Stimulated activated naive B cell treated with anti-CD40 and anti-IgM and Interleukin-4, amounts not matched to agents 10 μg/mL and 1 μg/mL and 100 μg/mL, for 72 hours (primary cell): ENCODE measurements at regions not wholly inside any gene's neighbourhood (a gene's known extent, or its start where the extent isn't known, plus 50 kb on each side); places are given as distances from the start of the nearest gene placed in this dataset.

Source experiments
- ATAC-seq, 2 donors: fragments of 150-1000 bp; cut with Tn5 transposase; replicated peaks; 2 replicates each; pipeline ENCODE4 v1.10.0; 2021; ENCODE audit warnings: moderate library complexity in 1 of 2
- DNase-seq: peaks from one replicate; pipeline ENCODE4 v3.0.0; 2021
- H3K27ac Mint-ChIP-seq: one replicate; pipeline ENCODE4 v1.8.0; 2022; ENCODE audit warnings: mild to moderate bottlenecking, mixed read lengths
- H3K27me3 Mint-ChIP-seq, 2 donors: one replicate each; pipeline ENCODE4 v1.8.0; 2022; ENCODE audit warnings: mixed read lengths in 2 of 2
- H3K36me3 Mint-ChIP-seq, 2 donors: one replicate each; pipeline ENCODE4 v1.8.0; 2022; ENCODE audit warnings: mixed read lengths in 2 of 2, mild to moderate bottlenecking in 1 of 2
- H3K4me1 Mint-ChIP-seq, 2 donors: one replicate each; pipeline ENCODE4 v1.8.0; 2022; ENCODE audit warnings: mixed read lengths in 2 of 2, mild to moderate bottlenecking in 1 of 2
- H3K4me3 Mint-ChIP-seq, 2 donors: one replicate each; pipeline ENCODE4 v1.8.0; 2022; ENCODE audit warnings: mild to moderate bottlenecking in 2 of 2, mixed read lengths in 2 of 2, moderate library complexity in 1 of 2
- H3K9me3 Mint-ChIP-seq, 2 donors: one replicate each; pipeline ENCODE4 v1.8.0; 2022; ENCODE audit warnings: mixed read lengths in 2 of 2, mild to moderate bottlenecking in 1 of 2

- Mint-ChIP-seq H3K4me3 (no peak overlapping the region), H3K4me1 (no peaks in the 10 kb centered on the region), H3K27ac (no peak overlapping the region), H3K36me3 (no peaks in the 10 kb centered on the region), H3K27me3 (peaks cover 0 to 7% of the 10 kb centered on the region in 2 donors), H3K9me3 (peaks cover 5 to 6% of the 10 kb centered on the region in 2 donors)
- DNase-seq (no peak), ATAC-seq (no peak)
These were observed 60.7 kb upstream of the TTC34 start for GRCh38 chr1:2861988-2862813.

DNA sequence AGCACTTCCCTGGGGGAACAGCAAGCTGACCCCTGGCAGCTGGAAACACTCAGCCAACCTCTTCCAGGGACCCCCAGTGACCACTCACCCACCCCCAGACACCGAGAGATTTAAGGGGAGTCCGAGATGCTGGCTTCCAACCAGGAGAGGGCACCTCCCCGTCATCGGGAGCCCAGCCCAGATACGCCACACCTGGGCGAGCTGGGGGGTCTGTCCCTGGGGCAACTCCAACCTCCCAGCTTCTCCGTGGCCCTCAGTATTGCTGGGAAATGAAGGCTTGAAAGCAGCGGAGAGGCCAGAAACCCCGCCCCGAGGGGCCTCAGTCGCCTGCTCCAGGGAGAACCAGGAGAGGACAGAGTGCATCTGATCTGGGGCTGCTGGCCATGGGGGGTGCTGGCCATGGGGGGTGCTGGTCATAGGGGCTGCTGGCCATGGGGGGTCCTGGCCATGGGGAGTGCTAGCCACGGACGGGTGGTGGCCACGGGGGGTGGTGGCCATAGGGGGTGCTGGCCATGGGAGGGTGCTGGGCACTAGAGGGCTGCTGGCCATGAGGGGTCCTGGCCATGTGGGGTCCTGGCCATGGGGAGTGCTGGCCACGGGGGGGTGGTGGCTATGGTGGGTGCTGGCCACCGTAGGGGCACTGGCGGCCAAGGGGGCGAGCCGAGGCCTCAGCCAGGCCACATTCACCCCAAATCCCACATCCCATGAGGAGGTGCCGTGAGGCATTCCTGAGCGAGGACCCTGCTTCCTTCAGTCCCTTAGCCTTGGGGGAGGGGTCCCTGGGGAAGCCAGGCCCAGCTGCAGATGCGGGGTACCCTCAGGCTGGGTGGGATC, 61.5 kb upstream of the TTC34 start:
- ATAC-seq (no peak), DNase-seq (no peak)
- peaks cover 0 to 9% of the 10 kb centered on the region in 2 donors for H3K27me3 Mint-ChIP-seq
- H3K9me3 Mint-ChIP-seq: peaks cover 5 to 6% of the 10 kb centered on the region in 2 donors
- no peak overlapping the region for H3K4me3 Mint-ChIP-seq
- H3K4me1 Mint-ChIP-seq: no peaks in the 10 kb centered on the region
- no peak overlapping the region for H3K27ac Mint-ChIP-seq
- H3K36me3 Mint-ChIP-seq: no peaks in the 10 kb centered on the region

GRCh38 chr1:2863648-2863963, 62.1 kb upstream of the TTC34 start:
- peaks cover 5% of the 10 kb centered on the region in 2 donors for H3K9me3 Mint-ChIP-seq
- ATAC-seq: no peak
- DNase-seq: no peak

DNA sequence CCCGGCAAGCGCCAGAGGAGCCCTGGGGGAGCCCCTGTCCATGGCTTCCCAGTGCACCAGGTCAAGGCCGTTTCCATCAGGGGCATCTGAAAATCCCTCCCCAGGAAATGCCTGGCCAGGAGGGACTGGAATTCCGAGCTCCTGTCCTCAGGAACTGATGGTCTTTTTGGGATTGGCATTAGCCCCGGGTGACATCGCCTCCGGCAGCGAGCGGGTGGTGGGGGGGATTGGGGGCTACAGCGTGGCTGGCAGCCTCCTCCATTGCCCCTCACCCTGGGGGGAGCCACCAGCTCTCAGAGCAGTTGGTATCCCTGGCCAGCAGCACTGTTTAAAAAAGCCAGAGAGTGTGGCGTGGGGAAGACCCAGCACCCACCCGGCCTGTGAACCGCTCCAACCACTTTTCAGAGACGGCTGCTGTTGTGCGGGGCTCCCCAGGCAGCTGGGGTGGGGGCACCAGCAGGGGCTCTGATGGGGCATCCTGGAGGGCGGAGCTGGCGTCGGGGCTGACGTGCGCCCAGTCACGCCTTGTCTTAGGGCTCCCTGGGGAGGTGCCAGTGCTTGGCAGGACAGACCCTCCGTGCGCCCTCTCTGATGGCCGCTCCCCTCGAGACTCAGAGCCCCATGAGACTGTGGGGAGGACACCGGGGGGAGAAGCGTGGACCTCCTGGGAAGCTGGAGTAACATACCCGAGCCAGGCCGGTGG, 62.9 kb upstream of the TTC34 start:
- H3K4me3 Mint-ChIP-seq: no peak overlapping the region
- ATAC-seq (no peak), DNase-seq (no peak)
- no peaks in the 10 kb centered on the region for H3K9me3 Mint-ChIP-seq
- H3K4me1 Mint-ChIP-seq: no peaks in the 10 kb centered on the region
- H3K36me3 Mint-ChIP-seq: no peaks in the 10 kb centered on the region
- H3K27ac Mint-ChIP-seq: no peak overlapping the region
- H3K27me3 Mint-ChIP-seq: peaks cover 0 to 9% of the 10 kb centered on the region in 2 donors

More at GRCh38 chr1:2863648-2863963, 62.1 kb upstream of the TTC34 start:
- Mint-ChIP-seq H3K27ac (no peak overlapping the region), H3K4me1 (no peaks in the 10 kb centered on the region), H3K27me3 (peaks cover 0 to 9% of the 10 kb centered on the region in 2 donors), H3K36me3 (no peaks in the 10 kb centered on the region), H3K4me3 (no peak overlapping the region)

DNA sequence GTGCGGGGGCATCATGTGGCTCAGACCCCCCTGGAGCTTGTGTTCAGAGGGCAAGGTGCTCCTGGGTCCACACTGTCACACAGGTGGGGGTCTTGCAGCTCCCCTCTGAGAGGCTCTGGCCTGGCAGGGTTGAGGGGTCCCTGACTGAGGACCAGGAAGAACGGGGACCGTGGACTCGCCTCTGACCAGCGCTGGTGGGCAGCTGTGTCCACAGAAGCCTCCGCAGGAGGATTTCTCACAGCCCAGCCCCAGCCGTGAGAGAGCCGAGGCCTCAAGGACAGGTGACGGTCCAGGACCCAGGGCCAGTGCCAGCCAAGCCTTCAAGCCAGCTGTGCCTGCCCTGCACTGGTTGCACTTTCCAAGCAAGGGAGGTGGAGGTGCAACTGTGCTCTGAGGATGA, 63.5 kb upstream of the TTC34 start:
- no peak for ATAC-seq
- no peaks in the 10 kb centered on the region for H3K4me1 Mint-ChIP-seq

DNA sequence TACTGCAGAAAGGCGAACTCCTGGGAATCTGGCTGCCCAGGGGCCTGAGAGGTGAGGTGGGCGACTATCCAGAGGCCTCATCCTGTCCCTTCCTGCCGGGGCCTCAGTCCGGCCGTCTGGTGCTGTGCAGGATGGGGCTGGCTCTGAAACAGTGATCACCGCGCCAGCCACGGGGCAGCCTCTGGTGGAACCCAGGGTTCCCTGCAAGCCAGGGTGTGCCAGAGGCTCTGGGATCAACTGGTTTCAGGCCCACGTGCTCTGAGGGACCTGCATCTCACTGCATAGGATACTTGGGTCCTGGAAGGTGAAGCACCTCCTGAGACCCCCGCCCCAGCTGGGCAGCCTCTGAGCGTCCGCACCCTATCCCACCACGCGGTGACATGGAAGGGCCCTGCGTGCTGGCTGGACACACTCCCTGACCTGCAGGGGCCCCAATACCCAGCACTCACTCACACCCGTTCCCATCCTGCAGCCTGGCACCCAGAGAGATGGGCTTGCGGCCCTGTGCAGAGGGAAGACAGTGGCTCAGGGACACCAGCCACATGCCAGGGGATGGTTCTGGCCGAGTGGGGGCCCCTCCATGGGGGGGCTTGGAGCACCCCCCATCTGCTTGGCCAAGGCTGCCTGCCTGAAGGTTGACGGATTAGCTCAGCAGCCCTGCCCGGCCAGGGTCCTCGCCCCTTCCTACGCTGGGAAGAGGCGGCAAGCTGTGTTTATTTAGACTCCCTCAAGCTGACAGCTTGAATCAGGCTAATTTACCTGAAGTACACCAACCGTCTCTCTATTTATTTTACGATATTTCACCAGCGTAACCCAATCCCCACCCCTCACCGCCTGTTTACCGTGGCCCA, 64.3 kb upstream of the TTC34 start:
- ATAC-seq: no peak
- no peak overlapping the region for H3K27ac Mint-ChIP-seq
- H3K9me3 Mint-ChIP-seq: peaks cover 3 to 4% of the 10 kb centered on the region in 2 donors
- DNase-seq: no peak
- no peak overlapping the region for H3K4me3 Mint-ChIP-seq
- H3K36me3 Mint-ChIP-seq: no peaks in the 10 kb centered on the region
- H3K27me3 Mint-ChIP-seq: peaks cover 0 to 9% of the 10 kb centered on the region in 2 donors
- H3K4me1 Mint-ChIP-seq: no peaks in the 10 kb centered on the region

More for the DNA sequence above, 63.5 kb upstream of the TTC34 start:
- no peaks in the 10 kb centered on the region for H3K9me3 Mint-ChIP-seq
- DNase-seq: no peak
- H3K27ac Mint-ChIP-seq: no peak overlapping the region
- H3K27me3 Mint-ChIP-seq: peaks cover 0 to 9% of the 10 kb centered on the region in 2 donors
- H3K4me3 Mint-ChIP-seq: no peak overlapping the region
- H3K36me3 Mint-ChIP-seq: no peaks in the 10 kb centered on the region

DNA sequence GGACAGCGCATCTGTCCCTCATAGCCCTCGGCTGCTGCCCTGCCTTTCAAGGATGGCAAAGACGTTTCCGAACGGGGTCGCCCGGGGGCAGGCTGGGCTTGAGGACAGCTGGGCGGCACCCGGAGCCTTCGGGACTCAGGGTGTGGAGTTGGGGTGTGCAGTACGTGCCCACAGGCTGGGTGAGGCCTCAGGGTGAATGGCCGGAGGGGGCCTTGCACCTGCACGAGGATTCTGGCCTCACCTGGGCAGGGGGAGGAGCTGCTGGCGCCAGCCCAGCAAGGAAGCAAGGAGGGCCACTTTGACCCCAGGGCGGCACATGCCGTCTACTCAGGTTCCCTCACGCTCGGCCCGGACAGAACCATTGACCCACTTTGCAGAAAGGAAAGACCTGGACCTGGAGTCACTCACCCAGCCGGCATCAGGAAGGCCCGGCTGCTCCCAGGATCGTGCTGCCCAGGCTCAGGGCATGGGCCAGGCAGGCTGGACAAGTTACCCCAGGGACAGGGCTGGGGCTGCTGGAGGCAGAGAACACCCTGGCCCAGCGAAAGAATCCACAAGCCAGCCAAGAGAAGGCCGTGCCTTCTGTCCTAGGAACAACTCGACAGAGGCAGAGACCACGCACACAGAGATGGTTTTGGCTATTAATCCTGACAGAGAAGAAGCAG, 65.1 kb upstream of the TTC34 start:
- H3K36me3 Mint-ChIP-seq: no peaks in the 10 kb centered on the region
- H3K27ac Mint-ChIP-seq: no peak overlapping the region
- DNase-seq (no peak), ATAC-seq (no peak)
- H3K4me3 Mint-ChIP-seq: no peak overlapping the region
- H3K4me1 Mint-ChIP-seq: no peaks in the 10 kb centered on the region
- peaks cover 0 to 9% of the 10 kb centered on the region in 2 donors for H3K27me3 Mint-ChIP-seq
- H3K9me3 Mint-ChIP-seq: peaks cover 7 to 8% of the 10 kb centered on the region in 2 donors

DNA sequence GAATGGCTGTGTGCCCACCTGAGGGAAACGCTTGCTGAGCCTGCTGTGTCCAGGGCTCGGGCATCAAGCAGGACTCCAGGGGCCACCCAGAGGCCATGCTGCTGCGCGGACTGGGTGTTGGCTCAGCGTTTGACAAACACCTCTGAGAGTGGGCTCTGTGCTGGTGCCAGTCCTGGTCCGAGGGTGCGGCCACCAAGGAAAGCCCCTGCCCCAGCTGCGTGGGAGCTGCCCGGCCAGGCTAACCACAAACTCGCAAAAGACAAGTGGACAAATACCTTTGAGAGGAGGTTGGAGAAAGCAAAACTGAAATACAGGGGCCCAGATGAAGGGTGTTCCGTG, 65.6 kb upstream of the TTC34 start:
- Mint-ChIP-seq H3K27me3 (peaks cover 0 to 9% of the 10 kb centered on the region in 2 donors), H3K9me3 (peaks cover 8 to 12% of the 10 kb centered on the region in 2 donors), H3K27ac (no peak overlapping the region), H3K4me1 (no peaks in the 10 kb centered on the region), H3K36me3 (no peaks in the 10 kb centered on the region), H3K4me3 (no peak overlapping the region)
- ATAC-seq (no peak), DNase-seq (no peak)

DNA sequence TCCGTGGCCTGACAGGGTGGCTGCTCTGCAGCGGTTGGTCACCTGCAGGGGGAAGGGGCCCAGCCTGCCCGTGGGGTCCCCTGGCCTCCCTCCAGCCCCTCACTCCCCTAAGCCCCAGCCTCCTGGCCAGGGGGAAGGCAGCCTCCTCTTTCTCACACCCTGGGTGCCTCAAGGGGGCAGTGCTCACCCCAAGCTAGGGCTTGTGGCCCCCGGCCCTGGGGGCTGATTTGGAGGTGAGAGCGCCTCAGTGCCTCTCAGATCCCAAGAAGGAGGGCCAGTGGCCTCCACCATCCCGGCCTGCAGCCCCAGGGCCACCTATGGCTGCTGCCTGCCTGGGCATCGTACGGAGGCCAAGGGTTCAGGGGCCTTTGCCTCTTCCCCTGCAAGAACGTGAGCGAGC, 66.4 kb upstream of the TTC34 start:
- DNase-seq (no peak), ATAC-seq (no peak)
- Mint-ChIP-seq H3K9me3 (peaks cover 11 to 17% of the 10 kb centered on the region in 2 donors), H3K4me3 (no peak overlapping the region), H3K4me1 (no peaks in the 10 kb centered on the region), H3K36me3 (no peaks in the 10 kb centered on the region), H3K27me3 (peaks cover 0 to 9% of the 10 kb centered on the region in 2 donors), H3K27ac (no peak overlapping the region)

- Mint-ChIP-seq H3K4me3 (no peak overlapping the region), H3K36me3 (no peaks in the 10 kb centered on the region), H3K27me3 (peaks cover 0 to 9% of the 10 kb centered on the region in 2 donors), H3K27ac (no peak overlapping the region), H3K4me1 (no peaks in the 10 kb centered on the region), H3K9me3 (peaks cover 11 to 17% of the 10 kb centered on the region in 2 donors)
- ATAC-seq: no peak
- no peak for DNase-seq
These were observed 67.2 kb upstream of the TTC34 start for GRCh38 chr1:2868571-2869195.

- Mint-ChIP-seq H3K4me1 (no peaks in the 10 kb centered on the region), H3K27me3 (peaks cover 0 to 5% of the 10 kb centered on the region in 2 donors), H3K27ac (no peak overlapping the region), H3K4me3 (no peak overlapping the region), H3K36me3 (no peaks in the 10 kb centered on the region), H3K9me3 (peaks cover 11 to 17% of the 10 kb centered on the region in 2 donors)
- no peak for DNase-seq
- ATAC-seq: no peak
These were observed 69.8 kb upstream of the TTC34 start for GRCh38 chr1:2871246-2871815.

DNA sequence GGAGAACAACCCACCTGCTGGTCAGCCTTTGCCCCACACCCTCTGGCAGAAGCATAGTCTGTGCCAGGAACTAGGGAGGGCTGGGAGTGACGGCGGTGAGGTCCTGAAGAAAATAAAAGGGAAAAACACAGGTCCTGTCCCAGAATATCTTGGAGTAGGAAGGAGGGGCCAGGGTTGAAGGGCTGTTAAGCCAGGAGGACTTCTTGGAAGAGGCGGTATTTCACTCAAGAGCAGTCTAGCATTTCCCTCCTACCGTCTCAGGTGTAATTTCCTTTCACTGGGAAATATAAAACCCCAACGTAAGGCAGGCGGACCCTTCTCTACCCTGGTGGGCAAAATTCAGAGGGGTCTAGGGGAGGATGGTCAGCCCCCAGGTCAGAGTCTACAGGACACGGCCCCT, 72.7 kb upstream of the TTC34 start:
- Mint-ChIP-seq H3K27me3 (no peaks in the 10 kb centered on the region), H3K4me3 (no peak overlapping the region), H3K36me3 (no peaks in the 10 kb centered on the region), H3K27ac (no peak overlapping the region), H3K4me1 (no peaks in the 10 kb centered on the region), H3K9me3 (peaks cover 11 to 17% of the 10 kb centered on the region in 2 donors)
- ATAC-seq: no peak
- DNase-seq: no peak
